Neutrophil (primary cell): ENCODE measurements at regions not wholly inside any gene's neighbourhood (a gene's known extent, or its start where the extent isn't known, plus 50 kb on each side); places are given as distances from the start of the nearest gene placed in this dataset.

Experiments
- H3K27ac ChIP-seq: fragments of 200-600 bp; sonication (generic); 2 replicates; pipeline ENCODE4 v1.5.1; 2016; ENCODE audit warnings: mild to moderate bottlenecking, moderate library complexity
- H3K27me3 ChIP-seq: fragments of 200-600 bp; sonication (generic); 2 replicates; pipeline ENCODE4 v1.6.0; 2016; ENCODE audit warnings: mild to moderate bottlenecking
- H3K36me3 ChIP-seq: fragments of 200-600 bp; sonication (generic); 2 replicates; pipeline ENCODE4 v1.5.1; 2017
- H3K4me1 ChIP-seq, 2 experiments: fragments of 200-600 bp in 1 of 2; sonication (generic) in 1 of 2; 1 replicate in 1 of 2; 2 replicates in 1 of 2; pipeline versions ENCODE4 v1.5.1 to v1.6.1; 2013 to 2016; ENCODE audit warnings: low read depth in 1 of 2, low read length in 1 of 2, mild to moderate bottlenecking in 1 of 2, moderate library complexity in 1 of 2; ENCODE audit not compliant: control insufficient read depth in 1 of 2, insufficient read depth in 1 of 2
- H3K4me3 ChIP-seq, 2 experiments: fragments of 200-600 bp in 1 of 2; sonication (generic) in 1 of 2; 1 replicate in 1 of 2; 2 replicates in 1 of 2; pipeline ENCODE4 v1.5.1; 2013 to 2016; ENCODE audit warnings: low read depth in 1 of 2, low read length in 1 of 2, mild to moderate bottlenecking in 1 of 2, moderate library complexity in 1 of 2
- H3K9me3 ChIP-seq: fragments of 200-600 bp; sonication (generic); 2 replicates; pipeline ENCODE4 v1.5.1; 2016
- TF ChIP-seq, protein P1 (sequence below): fragments of 200-600 bp; sonication (generic); IDR thresholded peaks from 2 replicates; pipeline ENCODE4 v1.5.1; 2016; ENCODE audit warnings: antibody characterized with exemption

DNA sequence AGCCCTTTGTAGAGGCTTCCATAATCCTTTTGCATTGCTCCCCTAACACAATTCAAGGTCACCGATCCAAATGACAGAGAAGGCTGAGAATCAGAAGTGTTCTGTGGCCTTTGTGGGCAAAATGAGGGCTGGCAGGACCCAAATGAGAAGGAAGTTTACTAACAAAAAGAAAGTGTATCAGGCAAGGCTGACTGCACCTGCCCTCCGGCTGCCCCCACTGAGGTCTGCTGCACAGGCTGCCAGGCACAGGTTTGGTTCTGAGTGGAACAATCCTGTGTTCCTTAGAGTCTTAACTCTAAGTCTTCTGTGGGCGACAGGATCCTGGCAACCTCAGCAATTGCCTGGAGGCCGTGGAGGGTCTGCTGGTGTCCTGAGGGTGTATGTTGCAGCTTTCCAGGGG, 568.5 kb downstream of the CMPK2 start:
- Histone ChIP-seq H3K4me3 (no peak overlapping the region), H3K27me3 (no peaks in the 10 kb centered on the region), H3K36me3 (no peaks in the 10 kb centered on the region), H3K4me1 (no peaks in the 10 kb centered on the region), H3K27ac (no peak overlapping the region), H3K9me3 (no peaks in the 10 kb centered on the region)
- TF ChIP-seq, protein P1, sequence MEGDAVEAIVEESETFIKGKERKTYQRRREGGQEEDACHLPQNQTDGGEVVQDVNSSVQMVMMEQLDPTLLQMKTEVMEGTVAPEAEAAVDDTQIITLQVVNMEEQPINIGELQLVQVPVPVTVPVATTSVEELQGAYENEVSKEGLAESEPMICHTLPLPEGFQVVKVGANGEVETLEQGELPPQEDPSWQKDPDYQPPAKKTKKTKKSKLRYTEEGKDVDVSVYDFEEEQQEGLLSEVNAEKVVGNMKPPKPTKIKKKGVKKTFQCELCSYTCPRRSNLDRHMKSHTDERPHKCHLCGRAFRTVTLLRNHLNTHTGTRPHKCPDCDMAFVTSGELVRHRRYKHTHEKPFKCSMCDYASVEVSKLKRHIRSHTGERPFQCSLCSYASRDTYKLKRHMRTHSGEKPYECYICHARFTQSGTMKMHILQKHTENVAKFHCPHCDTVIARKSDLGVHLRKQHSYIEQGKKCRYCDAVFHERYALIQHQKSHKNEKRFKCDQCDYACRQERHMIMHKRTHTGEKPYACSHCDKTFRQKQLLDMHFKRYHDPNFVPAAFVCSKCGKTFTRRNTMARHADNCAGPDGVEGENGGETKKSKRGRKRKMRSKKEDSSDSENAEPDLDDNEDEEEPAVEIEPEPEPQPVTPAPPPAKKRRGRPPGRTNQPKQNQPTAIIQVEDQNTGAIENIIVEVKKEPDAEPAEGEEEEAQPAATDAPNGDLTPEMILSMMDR: no peak

DNA sequence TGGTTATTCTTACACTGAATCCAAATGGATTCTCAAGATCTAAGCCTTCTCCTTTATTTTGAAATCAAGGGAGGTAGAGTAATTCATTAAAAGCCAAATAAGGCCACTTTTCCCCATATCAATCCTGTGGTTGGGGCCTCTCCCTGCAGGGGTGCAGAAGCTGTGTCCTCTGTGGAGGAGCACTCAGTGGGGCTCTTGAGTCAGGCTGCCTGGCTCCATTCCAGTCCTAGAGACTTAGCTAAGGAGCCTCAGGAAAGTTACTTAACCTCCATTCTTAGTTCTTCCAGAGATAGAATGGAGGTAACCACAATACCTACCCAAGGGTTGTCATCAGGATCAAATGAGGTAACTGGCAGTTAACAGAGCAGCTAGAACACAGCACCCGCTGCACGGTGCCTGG, 564.3 kb downstream of the CMPK2 start:
- no peaks in the 10 kb centered on the region for H3K9me3 ChIP-seq
- no peaks in the 10 kb centered on the region for H3K27me3 ChIP-seq
- H3K36me3 ChIP-seq: no peaks in the 10 kb centered on the region
- H3K4me3 ChIP-seq: no peak overlapping the region
- H3K27ac ChIP-seq: no peak overlapping the region
- H3K4me1 ChIP-seq: no peaks in the 10 kb centered on the region
- TF ChIP-seq, protein P1: no peak

DNA sequence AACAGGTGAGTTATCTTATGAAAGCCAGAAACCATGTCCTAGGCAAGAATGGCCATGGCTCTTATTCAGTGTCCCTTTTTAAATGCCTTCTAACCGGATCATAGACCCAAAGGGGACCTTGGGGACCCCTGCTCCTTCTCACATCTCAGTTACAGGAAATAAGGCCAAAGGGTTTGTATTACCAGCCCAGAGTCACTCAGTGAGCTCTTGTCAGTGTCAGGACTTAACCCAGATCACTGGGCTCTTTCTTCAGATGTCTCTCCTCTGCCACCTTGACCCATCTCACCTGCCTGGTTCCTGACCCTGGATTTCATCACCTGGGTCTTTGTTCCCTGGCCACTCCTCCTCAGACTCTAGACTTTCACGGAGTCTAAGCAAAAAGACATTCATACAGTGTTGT, 556.7 kb downstream of the CMPK2 start:
- Histone ChIP-seq H3K4me3 (no peak overlapping the region), H3K4me1 (no peaks in the 10 kb centered on the region), H3K27me3 (no peaks in the 10 kb centered on the region), H3K36me3 (no peaks in the 10 kb centered on the region), H3K9me3 (no peaks in the 10 kb centered on the region), H3K27ac (no peak overlapping the region)
- TF ChIP-seq, protein P1: no peak

DNA sequence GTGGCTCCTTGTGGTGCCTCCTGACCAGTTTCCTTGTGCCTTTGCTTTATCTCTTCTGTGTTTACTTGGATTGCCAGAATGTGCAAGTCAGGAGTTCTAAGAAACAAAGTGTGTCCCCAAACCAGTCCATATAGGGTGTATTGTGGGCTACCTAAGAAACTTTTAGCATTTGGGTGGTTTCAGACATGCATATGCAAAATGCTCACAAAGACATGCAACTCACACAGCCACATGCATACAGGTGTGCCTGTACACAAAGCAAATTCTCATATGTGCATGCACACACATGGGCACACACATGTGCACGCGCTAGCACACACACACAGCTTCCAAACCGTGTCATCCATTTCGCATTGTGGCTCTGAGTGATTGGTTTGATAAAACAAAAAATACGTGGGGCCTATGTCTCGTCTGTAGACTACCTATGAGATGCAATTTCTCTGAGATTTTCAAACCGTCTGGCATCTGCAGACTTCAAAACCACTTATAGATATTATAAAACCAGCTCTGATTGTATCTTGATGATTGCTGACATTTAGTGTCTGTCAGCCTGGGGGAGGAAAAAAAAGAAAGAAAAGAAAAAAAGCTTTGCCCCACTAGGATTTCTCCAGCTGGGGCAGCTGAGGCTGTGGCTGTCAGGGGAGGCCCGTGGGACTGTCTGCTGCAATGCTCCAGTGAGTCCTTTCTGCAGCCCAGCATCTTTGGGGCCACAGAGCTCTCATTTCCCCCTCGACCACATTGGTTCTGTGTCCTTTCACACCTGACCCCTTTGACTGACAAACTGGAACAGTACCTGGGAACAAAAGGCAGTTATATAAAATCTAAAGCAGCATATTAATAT, 556.1 kb downstream of the CMPK2 start:
- Histone ChIP-seq H3K36me3 (no peaks in the 10 kb centered on the region), H3K9me3 (no peaks in the 10 kb centered on the region), H3K4me1 (no peaks in the 10 kb centered on the region), H3K27ac (no peak overlapping the region), H3K27me3 (no peaks in the 10 kb centered on the region), H3K4me3 (no peak overlapping the region)
- TF ChIP-seq, protein P1: no peak

DNA sequence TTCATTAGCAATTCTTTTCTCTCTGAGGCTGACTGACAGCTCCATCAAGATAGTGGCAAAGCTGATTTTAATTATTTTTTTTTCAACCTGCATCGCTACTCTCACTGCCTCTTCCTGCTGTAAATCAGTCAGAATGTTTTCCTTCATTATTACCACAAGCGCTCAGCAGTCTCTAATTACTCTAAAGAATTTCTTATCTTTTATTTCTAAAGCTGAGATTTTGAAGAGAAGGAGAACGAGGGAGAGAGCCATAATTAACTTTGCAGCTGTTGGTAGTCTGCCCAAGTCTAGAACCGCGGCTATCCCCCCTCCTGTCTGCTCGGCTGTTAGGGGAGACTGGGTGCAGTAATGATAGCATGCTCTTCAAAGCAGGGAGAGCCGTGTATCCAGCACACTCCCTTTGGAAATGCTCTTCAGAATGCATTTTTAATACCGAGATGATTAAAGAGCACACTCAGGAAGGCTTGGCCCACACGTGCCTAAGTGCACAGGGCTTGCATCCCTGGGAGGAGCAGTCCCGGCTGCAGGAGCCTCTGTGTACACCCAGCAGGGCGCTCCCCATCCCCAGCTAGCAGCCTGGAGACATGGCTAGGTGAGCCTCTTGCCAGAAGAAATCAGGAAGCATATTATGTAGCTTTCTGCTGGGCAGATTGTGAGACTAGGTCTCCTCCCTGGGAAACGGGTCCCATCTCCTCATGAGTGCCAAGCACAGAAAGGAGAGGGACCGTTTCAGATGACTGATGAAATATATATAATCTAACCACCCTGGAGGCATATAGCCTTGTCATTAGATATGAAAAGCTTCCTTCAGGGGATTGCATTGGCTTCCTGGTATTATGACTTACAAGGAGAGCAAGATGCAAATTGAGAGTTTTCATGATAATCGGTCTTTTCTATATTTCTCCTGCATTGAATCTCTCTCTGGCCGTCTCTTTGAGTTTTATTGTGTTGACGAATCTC, 555.2 kb downstream of the CMPK2 start:
- no peak overlapping the region for H3K27ac ChIP-seq
- TF ChIP-seq, protein P1: no peak
- no peaks in the 10 kb centered on the region for H3K9me3 ChIP-seq
- H3K36me3 ChIP-seq: no peaks in the 10 kb centered on the region
- no peak overlapping the region for H3K4me3 ChIP-seq
- no peaks in the 10 kb centered on the region for H3K4me1 ChIP-seq
- H3K27me3 ChIP-seq: no peaks in the 10 kb centered on the region
